Activated CD8-positive, alpha-beta memory T cell treated with anti-CD3 and anti-CD28 coated beads for 1 hour (primary cell): ENCODE measurements at regions not wholly inside any gene's neighbourhood (a gene's known extent, or its start where the extent isn't known, plus 50 kb on each side); places are given as distances from the start of the nearest gene placed in this dataset.

Source experiments
- DNase-seq, 2 donors: peaks; one replicate each; pipeline ENCODE4 v3.0.0-alpha.2; 2020; ENCODE audit warnings: low read depth in 1 of 2; ENCODE audit errors: extremely low read depth in 1 of 2

DNA sequence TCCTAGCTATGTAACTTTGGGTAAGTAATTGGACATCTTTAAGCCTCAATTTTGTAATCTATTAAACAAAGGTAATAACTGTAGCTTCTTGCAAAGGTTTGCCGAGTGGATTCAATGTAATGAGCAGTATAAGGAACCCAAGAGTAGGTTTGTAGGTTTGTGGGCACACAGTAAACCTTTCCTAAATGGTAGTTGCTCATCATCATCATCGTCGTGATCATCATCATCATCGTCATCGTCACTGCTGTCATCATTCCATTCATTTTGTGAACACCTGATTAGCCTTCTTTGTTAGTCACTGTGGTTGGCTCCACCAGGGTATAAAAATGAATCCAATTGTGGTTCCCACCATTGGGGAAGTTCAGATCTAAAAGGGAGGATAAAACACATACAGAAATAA lies 223.1 kb upstream of the KIRREL3 start:
- no peak for DNase-seq

DNA sequence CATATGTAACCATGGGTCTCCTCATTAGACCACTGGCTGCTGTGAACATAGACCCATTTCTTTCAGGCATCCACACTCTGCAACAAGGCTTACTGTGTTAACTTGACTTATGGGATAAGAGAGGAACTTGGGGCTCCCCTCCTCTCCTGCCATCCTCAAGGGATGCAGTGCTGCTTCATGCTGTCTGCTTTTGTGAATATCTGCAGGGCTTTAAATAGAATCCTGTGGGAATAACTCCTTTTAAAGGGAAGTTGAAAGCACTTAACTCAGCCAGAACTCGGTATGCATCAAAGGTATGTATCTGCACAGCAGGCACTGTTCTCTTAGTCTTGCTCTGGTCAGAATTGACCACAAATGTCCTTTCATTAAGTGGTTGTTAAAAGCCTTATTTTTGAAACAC lies 222.5 kb upstream of the KIRREL3 start:
- DNase-seq, result no peak

DNA sequence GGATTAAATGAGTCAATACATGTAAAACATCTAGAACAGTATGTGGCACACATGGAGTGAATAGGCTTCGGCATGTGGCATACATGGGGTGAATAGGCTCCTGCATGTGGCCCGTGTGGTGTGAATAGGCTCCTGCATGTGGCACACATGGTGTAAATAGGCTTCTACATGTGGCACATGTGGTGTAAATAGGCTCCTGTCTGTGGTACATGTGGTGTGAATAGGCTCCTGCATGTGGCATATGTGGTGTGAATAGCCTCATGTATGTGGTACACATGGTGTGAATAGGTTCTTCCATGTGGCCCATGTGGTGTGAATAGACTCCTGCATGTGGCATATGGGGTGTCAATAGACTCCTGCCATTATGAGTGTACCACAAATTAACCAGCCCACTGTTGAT lies 219.1 kb upstream of the KIRREL3 start:
- DNase-seq, result no peak

DNA sequence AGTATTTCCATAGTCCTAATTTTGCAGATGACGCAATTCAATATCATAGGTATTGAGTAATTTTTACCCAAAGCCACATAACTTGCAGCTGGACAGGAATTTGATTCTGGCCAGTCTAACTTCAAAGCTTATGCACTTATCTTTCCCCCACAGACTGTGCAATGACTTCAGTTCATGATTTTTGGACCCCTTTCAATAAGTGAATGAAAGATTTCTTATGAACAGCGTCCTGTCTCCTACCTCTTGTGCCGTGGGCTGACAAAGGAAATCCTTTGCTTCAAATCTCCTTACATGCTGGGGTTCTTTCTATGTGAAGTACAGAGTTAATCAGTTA lies 217.7 kb upstream of the KIRREL3 start:
- no peak for DNase-seq

DNA sequence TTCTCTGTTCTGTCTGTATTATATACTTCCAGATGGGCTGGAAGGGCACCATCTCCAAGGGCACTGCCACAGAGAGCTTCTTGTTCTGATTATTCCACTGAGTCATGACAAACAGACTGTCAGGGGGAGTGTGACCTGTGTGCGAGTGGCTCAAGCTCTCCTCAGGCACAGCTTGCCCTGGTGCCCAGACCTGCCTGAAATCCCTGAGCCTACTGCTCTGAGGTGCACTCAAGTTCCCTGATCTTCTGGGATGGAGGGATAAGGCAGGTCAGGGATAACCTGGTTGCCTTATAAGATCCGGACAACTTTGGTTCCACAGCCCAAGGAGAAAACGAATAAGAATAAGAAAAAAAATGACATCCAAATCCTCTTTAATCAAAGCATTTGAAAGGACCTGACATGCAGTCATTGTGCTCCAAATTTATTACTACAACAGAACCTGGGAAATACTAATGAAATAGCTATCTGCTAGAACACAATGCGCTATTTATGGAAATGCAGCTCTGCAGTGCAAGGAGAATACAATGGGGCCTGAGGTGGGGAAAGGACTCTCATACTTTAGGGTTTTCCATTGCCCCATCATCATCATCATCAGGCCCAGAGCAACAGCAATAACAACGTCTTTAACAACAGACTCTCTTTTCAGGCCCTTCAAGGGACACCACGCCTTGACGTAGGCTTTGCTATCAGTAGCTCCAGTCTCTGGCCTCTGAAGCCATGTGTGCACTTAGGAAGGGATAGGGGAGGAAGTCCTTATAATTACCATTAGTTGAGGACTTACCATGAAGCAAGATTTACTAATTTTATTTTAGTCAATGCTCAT lies 217.1 kb upstream of the KIRREL3 start:
- DNase-seq, result no peak

DNA sequence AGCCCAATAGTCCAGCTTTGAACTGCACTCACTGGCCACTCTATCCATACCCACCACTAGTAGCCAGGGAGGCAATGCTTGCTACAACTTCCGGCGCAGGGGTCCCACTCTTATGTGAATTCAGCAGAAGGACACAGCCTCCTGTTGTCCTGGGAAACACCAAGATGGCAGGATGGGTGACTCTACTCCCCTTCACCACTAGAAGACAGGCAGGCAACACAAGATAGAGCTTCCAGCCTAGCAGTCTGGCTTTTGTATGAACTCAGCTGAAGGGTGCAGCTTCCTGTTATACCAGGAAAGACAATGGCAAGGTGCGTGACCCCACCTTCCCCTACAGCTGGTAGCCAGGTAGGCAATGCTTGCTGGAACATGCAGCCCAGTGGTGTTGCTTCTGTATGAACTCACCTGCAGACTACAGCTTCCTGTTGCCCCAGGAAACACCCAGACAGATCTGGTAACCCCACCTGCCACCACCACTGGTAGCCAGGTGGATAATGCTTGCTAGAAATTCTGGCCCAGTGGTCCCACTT lies 205.2 kb upstream of the KIRREL3 start:
- DNase-seq, result no peak

DNA sequence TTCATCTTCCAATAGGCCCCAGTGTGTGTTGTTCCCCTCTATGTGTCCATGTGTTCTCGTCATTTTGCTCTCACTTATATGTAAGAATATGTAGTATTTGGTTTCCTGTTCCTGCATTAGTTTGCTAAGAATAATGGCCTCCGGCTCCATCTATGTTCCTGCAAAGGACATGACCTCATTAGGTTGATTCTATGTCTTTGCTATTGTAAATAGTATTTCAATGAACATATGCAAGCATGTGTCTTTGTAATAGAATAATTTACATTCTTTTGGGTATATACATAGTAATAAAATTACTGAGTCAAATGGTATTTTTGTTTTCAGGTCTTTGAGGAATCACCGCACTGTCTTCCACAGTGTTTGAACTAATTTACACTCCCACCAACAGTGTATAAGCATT lies 202.9 kb upstream of the KIRREL3 start:
- no peak for DNase-seq

DNA sequence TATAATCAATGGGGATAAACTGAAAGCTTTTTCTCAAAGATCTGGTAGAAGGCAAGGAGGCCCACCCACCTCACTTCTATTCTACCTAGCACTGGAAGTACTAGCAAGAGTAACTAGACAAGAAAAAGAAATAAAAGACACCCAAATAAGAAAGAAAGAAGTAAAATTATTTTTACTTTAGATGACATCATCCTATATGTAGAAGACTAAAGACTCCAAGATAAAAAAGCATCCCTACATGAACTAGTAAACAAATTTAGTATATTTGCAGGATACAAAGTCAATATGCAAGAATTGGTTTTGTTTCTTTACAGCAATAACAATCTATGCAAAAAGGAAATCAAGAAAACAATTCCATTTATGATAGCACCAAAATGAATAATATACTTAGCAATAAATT lies 201.5 kb upstream of the KIRREL3 start:
- no peak for DNase-seq

DNA sequence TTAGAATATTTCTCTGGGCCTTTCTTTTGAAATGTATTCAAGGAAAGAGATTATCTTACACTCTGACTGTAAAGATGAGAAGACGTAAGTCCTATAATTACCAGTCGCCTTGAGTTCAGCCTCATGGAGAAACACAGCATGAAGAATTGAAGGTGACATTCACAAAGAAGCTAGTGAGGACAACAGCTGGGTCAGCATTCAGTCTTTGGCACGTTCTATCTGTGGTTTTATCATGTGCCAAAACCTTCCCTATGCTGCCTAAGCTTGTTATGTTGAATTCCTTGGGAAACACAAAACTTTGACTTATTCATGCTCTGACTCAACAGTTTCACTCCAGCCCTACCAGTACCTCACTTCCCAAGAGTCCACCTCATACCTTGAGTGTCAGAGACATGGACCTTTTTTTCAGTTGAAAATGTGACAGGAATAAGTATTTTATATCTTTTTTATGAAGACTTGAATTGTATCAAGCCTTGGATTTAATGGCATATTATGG lies 198.8 kb upstream of the KIRREL3 start:
- no peak for DNase-seq

DNA sequence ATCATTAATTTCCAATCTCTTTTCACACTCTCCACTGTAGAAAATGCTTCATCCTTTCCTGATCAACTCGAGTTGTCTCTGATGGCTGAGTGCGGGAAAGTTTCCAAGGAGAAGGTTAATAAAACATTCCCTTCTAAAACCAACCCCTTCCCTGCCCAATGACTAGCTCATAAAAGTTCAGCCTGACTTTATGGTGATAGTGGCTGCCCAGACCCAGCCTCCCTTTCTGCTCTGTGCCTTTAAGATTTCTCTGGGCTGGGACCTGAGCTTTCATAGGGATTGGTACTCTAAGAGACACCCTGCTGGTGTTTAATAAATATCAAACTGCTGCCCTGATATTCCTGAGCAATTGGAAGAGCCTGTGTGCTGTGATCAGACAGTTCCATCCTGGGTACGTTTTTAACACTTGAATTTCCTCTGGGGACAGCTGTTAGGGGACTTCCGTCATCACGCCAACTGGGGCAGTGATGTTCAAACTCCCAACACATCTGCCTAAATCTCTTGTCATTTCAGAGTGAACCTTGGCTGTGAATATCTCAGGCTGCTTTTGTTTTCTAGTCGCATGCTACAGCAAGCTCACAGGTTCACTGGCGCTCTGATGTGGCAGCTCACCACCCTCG lies 195.0 kb upstream of the KIRREL3 start:
- DNase-seq, result no peak

DNA sequence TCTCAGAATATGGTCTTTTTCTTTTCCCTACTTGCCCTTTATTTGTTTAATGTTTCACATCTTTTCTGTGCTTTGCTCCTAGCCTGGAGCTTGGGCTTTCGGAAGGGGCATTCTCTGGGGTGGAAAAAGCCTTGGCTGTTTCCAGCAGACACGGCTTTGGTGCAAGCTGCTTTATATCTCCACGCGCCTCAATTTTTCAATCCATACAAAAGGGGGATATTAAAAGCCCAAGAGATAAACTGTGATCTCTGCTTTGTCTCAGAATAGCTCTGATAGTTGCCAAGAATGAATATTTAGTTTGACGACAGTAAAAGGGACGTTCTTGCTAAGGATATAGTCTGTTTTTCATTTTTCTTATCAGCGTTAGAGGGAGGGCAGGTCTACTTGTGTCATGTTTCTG lies 194.0 kb upstream of the KIRREL3 start:
- DNase-seq, result no peak

DNA sequence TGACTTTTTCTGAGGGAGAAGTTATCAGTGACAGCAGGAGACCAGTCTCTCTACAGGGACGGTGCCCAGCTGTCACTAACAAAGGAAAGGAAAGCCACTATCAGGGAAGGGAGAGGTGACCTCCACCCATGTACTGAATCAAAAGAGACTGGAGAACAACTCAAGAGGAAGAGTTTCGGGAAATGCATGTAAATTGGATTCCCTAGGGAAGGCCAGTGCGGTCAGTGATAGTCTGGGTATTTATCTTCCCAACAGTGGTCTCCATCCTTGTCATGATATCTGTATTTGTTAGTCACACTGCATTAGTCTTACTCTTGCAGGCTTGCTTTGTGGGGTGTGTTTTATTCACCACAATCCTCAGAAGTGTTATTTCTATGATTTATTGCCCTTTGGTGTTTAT lies 193.4 kb upstream of the KIRREL3 start:
- no peak for DNase-seq

DNA sequence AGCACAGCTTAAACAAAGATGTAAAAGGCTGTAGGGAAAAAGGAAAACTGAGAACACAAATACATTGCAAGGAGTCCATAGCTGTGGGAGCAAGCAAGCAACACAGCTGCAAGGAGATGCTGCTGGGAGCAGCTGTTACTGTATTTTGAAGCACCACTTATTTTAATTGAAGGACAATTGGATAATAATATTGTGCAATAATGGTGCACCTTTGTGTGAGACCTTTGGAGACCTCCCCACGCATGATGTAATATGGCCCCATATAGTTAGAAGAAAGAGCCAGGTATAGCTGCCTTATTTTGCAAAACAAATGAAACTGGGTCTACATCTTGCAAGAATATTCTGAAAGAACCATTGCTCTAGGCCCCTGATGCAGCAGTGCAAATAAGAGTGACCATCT lies 191.1 kb upstream of the KIRREL3 start:
- DNase-seq, result no peak

DNA sequence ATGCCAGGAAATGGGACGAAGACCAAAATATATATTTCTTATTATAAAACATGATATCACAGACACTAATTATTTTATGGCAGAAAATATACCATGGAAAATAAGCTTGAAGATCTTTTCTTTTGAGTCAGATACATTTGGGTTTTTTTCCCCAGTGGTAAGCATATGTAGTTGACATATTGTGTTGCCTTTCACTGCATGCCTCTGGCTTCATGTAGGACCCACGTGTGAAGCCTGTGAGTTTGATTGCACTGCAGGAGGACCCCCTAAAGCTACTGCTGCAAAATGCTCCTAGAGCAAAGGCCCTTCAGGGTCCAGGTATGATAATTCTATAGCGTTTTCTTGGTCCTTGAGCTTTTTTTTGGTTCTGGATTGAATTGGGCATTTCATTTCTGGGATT lies 190.7 kb upstream of the KIRREL3 start:
- no peak for DNase-seq

DNA sequence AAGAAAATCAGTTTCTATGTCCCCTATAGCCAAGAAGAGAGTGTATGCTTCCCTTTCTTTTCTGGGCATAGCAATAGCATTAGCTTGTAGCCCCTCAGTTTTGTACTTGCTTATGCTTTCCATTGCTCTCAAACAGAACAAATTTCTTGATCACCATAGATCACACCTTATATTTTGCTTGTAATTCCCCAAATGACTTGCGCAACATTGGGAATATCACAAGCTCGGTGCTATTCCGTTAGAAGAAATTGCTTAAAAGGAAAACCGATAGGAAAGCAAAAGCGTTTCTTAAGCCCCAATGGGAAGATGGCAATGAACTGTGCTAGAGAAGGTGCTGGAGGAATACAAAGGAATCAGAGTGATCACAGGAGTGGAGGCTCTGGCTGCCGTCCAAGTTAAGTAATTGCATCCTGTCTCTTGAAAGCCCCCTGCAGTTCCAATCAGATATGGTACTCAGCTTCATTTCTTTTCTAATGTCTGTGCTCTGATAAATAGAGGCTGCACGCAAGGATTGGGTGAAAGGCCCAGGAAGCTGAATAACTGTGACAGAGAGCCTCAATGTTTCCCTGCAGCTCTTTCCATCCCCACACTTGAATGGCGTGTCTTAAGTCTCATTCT lies 182.1 kb upstream of the KIRREL3 start:
- no peak for DNase-seq

DNA sequence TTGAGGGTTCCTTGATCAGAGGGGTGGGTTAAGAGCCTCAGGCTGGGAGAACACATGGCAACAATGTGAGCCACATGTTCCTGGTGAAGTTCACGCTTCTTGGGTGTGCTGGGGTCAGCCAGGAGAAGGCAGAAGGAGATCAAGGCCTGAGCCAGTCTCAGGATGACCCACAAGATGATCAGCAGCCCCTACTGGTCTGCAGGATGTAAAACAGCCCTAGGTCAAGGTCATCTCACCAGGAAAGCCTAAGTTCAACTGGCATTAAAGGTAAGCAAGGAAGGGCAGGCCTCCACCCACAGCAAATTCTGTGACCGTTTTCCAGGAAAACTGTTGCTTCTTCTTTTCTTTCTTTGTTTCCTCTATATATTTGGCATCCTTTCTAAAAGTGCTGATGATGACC lies 156.7 kb upstream of the KIRREL3 start:
- DNase-seq, result no peak

DNA sequence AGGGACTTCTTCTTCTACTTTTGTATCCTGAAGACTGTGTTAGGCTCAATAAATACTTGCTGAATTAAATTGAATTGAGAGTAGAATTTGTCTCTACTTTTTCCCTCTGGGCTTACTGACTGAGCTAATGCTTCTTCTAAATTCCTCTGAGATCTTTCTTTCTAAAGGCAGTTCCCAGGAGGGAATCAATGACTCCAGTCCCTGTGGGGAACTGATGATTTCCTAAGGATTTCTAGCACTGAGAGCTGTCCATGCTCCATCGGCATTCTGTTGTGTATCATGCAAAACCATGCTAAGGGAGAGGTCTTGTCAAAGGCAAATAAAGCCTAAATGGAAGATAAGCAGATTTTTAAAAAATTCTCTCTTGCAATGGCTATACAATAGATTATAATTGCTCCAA lies 148.8 kb upstream of the KIRREL3 start:
- DNase-seq, result no peak

DNA sequence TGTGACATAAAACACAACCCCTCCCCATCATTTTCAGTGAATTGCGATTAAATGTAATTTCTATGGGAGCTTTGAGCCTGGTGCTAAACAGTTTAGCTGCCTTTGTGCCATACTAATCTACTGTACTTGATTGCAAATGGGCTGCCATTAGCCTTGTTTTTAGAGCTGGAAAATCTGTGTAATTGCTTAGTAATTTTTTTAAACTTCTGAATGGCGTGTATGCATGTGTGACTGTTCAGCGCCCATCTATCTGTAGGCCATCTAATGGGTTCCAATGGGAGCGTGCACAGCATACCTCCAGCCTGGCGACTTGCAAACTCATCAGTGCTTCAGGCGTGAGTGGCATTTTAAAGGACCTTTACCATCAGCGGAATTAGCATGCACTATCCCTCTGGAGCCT lies 142.7 kb upstream of the KIRREL3 start:
- DNase-seq, result no peak

DNA sequence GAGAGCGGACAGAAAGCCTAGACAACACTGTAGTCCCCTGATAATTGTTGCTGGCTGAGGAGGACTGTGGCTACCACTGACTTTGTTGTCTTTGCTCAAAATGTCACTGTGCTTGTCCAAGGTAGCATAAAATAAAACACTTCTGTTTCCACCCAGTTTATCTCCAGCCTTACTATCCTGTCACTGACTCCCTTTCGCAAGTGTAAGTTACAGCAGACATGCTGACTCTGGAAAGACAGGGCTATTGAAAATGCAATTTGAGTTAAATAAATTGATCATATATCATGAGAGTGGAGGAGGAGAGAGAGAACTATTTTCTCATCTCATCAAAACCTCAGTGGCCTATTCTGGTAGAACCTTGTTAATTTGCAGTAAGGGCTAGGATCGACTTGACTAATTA lies 138.0 kb upstream of the KIRREL3 start:
- no peak for DNase-seq

DNA sequence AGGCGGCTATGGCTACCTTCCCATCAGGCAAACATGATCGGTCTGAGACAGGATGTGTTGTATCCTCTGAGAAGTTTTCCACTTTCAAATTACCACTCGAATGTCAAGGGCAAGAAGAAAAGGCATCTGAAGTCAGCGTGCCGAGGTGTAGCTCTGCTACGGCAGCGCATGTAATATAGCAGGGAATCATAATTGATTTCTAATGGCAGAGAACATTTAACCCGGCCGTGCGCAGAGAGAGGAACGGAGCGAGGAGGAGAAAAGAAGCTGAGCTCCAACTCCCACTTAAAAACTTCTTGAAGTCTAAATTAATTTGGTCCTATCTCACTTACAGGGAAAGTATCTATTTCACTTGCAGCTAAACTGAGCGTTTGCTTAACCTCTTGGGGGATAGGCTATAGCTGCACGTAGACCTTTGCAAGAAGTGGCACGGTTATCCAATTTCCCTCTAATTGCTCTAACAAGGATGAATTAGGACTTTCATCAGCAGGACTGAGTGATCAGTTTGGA lies 137.3 kb upstream of the KIRREL3 start:
- DNase-seq, result no peak

DNA sequence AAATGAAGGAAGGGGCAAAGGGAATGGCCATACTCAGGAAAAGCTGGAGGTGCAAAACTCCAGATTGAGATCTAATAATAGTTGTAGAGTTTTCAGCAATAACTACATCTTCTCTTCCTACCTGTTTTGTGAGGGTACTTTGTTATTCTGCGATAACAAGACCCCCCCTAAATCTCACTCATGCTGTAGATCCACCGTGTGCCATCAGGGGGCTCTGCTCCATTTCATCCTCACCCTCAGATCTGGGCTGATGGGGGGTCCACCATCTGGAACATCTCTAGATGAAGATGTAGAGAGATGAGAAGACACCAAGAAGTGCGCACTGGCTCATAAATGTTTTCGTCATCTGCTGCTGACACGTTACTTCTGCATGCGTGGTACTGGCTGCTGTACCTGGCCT lies 135.9 kb upstream of the KIRREL3 start:
- DNase-seq, result no peak

DNA sequence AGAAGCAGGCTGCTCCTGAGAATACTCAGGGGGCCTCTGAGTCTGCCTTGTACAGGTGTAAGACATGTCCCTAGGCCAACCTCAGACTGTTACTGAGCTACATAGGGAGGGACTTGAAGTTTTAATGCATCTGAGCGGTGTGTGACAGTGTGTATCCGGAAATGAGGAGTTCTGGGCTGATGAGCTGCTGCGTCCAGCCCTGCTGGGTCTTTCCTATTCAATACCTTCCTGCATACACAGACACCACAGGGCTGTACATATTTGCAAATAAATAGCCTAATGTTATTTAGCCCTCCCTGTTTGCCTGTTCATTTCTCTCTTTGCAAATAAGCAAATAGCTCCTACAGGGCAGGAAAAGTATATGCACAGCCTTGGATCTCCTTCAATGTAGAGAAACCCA lies 134.7 kb upstream of the KIRREL3 start:
- no peak for DNase-seq
